Tibial nerve (tissue), 3 donors: ENCODE measurements at regions not wholly inside any gene's neighbourhood (a gene's known extent, or its start where the extent isn't known, plus 50 kb on each side); places are given as distances from the start of the nearest gene placed in this dataset.

Experiments used
- CTCF ChIP-seq, 5 experiments: fragments of 200-600 bp in 3 of 5; fragments of 450-650 bp in 2 of 5; sonication (generic) in 3 of 5; IDR thresholded peaks; one replicate each; pipeline ENCODE4 v1.5.1; 2016 to 2019; ENCODE audit warnings: antibody characterized with exemption in 5 of 5, mild to moderate bottlenecking in 3 of 5, moderate library complexity in 2 of 5
- POLR2A ChIP-seq, 2 donors: fragments of 450-650 bp; IDR thresholded peaks; one replicate each; pipeline ENCODE4 v1.6.1; 2017; ENCODE audit warnings: antibody characterized with exemption in 2 of 2, mild to moderate bottlenecking in 2 of 2, moderate library complexity in 2 of 2

- TF ChIP-seq POLR2A (IDR thresholded peaks at IDR 0.05) (no peak), CTCF (IDR thresholded peaks at IDR 0.05) (no peak)
These were observed 281.9 kb downstream of the UTRN start for GRCh38 chr6:144566868-144567615.
